C4-2B (cell line): ENCODE measurements at regions not wholly inside any gene's neighbourhood (a gene's known extent, or its start where the extent isn't known, plus 50 kb on each side); places are given as distances from the start of the nearest gene placed in this dataset.

ENCODE experiments used
- CTCF ChIP-seq: fragments of 450-650 bp; conservative IDR thresholded peaks from 2 replicates; pipeline ENCODE4 v1.5.1; 2017; ENCODE audit warnings: mild to moderate bottlenecking
- ZFX ChIP-seq: fragments of 450-650 bp; IDR thresholded peaks from 2 replicates; pipeline ENCODE4 v1.6.1; 2017

GRCh38 chr11:29495676-29496075 lies 521.2 kb downstream of the KCNA4 start:
- no peak for TF ChIP-seq ZFX
- TF ChIP-seq CTCF: no peak
